ENCODE measurements at regions not wholly inside any gene's neighbourhood (a gene's known extent, or its start where the extent isn't known, plus 50 kb on each side); places are given as distances from the start of the nearest gene placed in this dataset.

- H3K27ac ChIP-seq (ENCODE audit: low read depth, low read length): no peak overlapping the region
- FAIRE-seq (no peak), DNase-seq (ENCODE audit: low read depth) (peak; percentile 41)
- no peak overlapping the region for H3K9ac ChIP-seq (ENCODE audit: low read length)
- Mint-ChIP-seq H3K36me3 (ENCODE audit: low read depth, unreplicated experiment) (no peaks in the 10 kb centered on the region), H3K9me3 (ENCODE audit: unreplicated experiment) (no peaks in the 10 kb centered on the region), H3K4me1 (ENCODE audit: low read depth, unreplicated experiment) (peaks cover 20% of the 10 kb centered on the region), H3K4me3 (ENCODE audit: unreplicated experiment) (no peak overlapping the region), H3K27me3 (ENCODE audit: low read depth, unreplicated experiment) (no peaks in the 10 kb centered on the region), H3K27ac (ENCODE audit: unreplicated experiment) (no peak overlapping the region)
- no peaks in the 10 kb centered on the region for H3K9me3 ChIP-seq (ENCODE audit: insufficient read depth, low read depth, low read length)
- no peak overlapping the region for H3K4me3 ChIP-seq (ENCODE audit: insufficient read depth, low read depth, low read length)
- peaks cover 10% of the 10 kb centered on the region for H3K4me1 ChIP-seq (ENCODE audit: insufficient read depth, low read length)
- no peaks in the 10 kb centered on the region for H3K79me2 ChIP-seq (ENCODE audit: insufficient read depth, low read length)
- no peaks in the 10 kb centered on the region for H3K27me3 ChIP-seq (ENCODE audit: insufficient read depth, low read length)
- no peaks in the 10 kb centered on the region for H3K36me3 ChIP-seq (ENCODE audit: insufficient read depth, low read length)
- no peak overlapping the region for H3K4me2 ChIP-seq (ENCODE audit: low read length)
- TF ChIP-seq EZH2 (IDR thresholded peaks at IDR 0.05; ENCODE audit: insufficient read depth, low read length) (no peak), CTCF (IDR thresholded peaks at IDR 0.05; ENCODE audit: insufficient read depth, low read depth, low read length) (no peak)
- H2AFZ ChIP-seq (ENCODE audit: low read depth, low read length): peak overlapping the region; percentile 2
- no peaks in the 10 kb centered on the region for H4K20me1 ChIP-seq (ENCODE audit: insufficient read depth, low read length)
Measured at GRCh38 chr1:234875953-234876855, 252.4 kb downstream of the TOMM20 start.

GRCh38 chr1:234875328-234875952, 253.2 kb downstream of the TOMM20 start:
- no peak overlapping the region for H3K9ac ChIP-seq (ENCODE audit: low read length)
- DNase-seq (ENCODE audit: low read depth) (no peak), FAIRE-seq (no peak)
- H2AFZ ChIP-seq (ENCODE audit: low read depth, low read length): no peak overlapping the region
- no peaks in the 10 kb centered on the region for H3K79me2 ChIP-seq (ENCODE audit: insufficient read depth, low read length)
- H3K9me3 ChIP-seq (ENCODE audit: insufficient read depth, low read depth, low read length): no peaks in the 10 kb centered on the region
- H4K20me1 ChIP-seq (ENCODE audit: insufficient read depth, low read length): no peaks in the 10 kb centered on the region
- TF ChIP-seq EZH2 (IDR thresholded peaks at IDR 0.05; ENCODE audit: insufficient read depth, low read length): no peak
- no peak for TF ChIP-seq CTCF (IDR thresholded peaks at IDR 0.05; ENCODE audit: insufficient read depth, low read depth, low read length)
- Mint-ChIP-seq H3K4me1 (ENCODE audit: low read depth, unreplicated experiment) (peaks cover 24% of the 10 kb centered on the region), H3K27ac (ENCODE audit: unreplicated experiment) (peak overlapping the region; percentile 8), H3K27me3 (ENCODE audit: low read depth, unreplicated experiment) (no peaks in the 10 kb centered on the region), H3K9me3 (ENCODE audit: unreplicated experiment) (no peaks in the 10 kb centered on the region), H3K36me3 (ENCODE audit: low read depth, unreplicated experiment) (no peaks in the 10 kb centered on the region), H3K4me3 (ENCODE audit: unreplicated experiment) (no peak overlapping the region)
- no peak overlapping the region for H3K27ac ChIP-seq (ENCODE audit: low read depth, low read length)
- no peak overlapping the region for H3K4me2 ChIP-seq (ENCODE audit: low read length)
- H3K27me3 ChIP-seq (ENCODE audit: insufficient read depth, low read length): no peaks in the 10 kb centered on the region
- no peaks in the 10 kb centered on the region for H3K36me3 ChIP-seq (ENCODE audit: insufficient read depth, low read length)
- H3K4me3 ChIP-seq (ENCODE audit: insufficient read depth, low read depth, low read length): no peak overlapping the region
- peaks cover 12% of the 10 kb centered on the region for H3K4me1 ChIP-seq (ENCODE audit: insufficient read depth, low read length)

All from astrocyte (in vitro differentiated cells and primary cell).